HG03135 (cell line): ENCODE measurements at regions not wholly inside any gene's neighbourhood (a gene's known extent, or its start where the extent isn't known, plus 50 kb on each side); places are given as distances from the start of the nearest gene placed in this dataset.

Source experiments
- ATAC-seq: cut with Tn5 transposase; IDR thresholded peaks from one replicate; pipeline ENCODE4 v1.9.1; 2021; ENCODE audit warnings: mild to moderate bottlenecking, moderate library complexity; ENCODE audit not compliant: unreplicated experiment

DNA sequence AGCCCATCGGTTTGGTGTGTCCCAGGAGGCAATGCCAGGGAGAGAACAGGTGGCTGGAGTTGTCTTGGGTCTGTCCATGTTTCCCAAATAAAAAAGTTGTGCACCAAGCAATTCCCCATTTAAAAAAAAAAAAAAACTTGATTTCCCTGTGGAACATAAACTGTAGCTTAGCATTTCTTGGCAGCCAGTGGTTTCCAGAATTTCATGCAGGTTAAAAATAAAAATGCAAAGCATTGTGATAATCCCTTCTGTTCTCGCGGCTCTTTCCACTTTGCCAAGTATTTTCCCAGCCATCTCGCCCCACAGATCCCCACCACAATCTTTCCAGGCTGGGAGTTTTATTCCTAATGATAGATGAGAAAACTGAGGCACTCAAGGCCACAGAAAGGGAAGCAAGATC, 51.4 kb upstream of the MSX1 start:
- no peak for ATAC-seq

DNA sequence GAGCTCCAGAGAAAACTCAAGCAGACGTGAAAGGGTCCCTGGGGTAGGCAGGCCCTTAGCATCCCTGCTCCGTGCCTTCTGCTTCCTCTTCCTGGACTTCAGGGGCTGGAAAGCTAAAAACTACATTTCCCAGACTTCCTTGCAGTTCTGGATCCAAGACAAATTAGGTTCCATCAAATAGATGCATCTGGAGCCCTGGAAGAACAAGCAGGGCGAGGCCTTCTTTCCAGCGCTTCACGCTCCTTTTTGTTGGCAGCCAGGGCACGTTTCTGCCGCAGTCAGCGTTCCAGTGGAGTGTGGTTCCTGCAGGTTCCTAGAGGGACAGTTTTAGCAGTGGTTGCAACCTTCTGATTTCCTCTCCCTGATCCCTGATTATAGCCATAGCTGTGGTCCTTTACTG, 53.6 kb upstream of the MSX1 start:
- ATAC-seq = no peak

DNA sequence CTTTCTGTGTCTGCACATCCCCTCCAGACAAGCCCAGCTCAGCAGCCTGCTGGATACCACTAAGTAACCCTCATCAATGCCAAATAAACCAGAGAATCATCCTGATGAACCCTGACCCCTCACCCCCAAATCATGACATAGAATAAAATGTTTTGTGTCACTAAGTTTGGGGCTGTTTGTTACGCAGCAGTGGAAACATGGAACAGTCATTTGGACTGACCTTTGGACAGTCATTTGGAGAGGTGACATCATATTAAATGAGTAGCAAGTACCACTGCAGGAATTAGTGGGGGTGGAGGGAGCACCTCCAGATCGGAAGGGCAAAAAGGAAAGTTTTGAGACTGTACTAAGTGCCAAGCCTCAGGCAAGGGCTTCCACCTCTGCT, 55.6 kb upstream of the MSX1 start:
- ATAC-seq = no peak

GRCh38 chr4:4803216-4803911, 56.1 kb upstream of the MSX1 start:
- no peak for ATAC-seq

GRCh38 chr4:4800646-4801408, 58.6 kb upstream of the MSX1 start:
- no peak for ATAC-seq

DNA sequence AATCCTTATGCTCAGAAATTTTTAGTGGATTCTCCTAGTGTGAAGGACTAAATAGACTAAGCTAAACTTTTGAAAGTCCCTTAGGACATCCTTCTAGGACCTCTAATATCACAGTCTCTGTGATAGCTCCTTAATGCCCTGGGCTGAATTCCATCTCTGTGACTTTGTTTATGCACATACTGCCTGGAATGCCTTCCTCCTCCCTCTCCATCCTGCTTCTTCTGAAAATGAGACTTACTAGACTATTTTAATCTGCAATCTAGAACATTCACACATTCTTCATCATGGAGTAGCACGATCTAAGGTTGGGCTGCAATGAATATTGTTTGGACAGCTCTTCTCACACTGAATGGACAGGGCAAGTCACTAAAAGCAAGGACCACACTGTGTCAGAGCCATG, 65.0 kb upstream of the MSX1 start:
- no peak for ATAC-seq

DNA sequence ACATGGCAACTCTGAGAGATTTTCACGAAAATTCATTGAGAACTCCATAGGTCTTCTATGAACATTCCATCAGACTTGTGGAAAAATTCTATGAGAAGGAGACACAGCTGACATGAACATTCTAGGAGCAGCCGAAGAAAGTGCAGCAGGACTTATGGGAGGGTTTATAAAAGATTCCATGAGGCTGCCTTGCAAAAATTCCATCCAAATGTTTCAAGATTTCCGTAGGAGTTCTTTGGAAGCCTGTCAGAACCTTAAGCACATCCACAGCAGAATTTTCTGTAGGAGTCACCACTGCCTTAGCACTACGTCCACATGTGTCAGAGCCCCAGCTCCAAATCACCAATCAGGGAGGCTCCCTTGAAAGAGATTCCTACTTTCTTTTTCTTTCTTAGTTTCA, 67.0 kb upstream of the MSX1 start:
- no peak for ATAC-seq

GRCh38 chr4:4791299-4792111, 68.0 kb upstream of the MSX1 start:
- ATAC-seq = no peak

- no peak for ATAC-seq
These were observed 70.0 kb upstream of the MSX1 start for GRCh38 chr4:4789462-4789861.

- no peak for ATAC-seq
These were observed 70.9 kb upstream of the MSX1 start for GRCh38 chr4:4788573-4788972.

DNA sequence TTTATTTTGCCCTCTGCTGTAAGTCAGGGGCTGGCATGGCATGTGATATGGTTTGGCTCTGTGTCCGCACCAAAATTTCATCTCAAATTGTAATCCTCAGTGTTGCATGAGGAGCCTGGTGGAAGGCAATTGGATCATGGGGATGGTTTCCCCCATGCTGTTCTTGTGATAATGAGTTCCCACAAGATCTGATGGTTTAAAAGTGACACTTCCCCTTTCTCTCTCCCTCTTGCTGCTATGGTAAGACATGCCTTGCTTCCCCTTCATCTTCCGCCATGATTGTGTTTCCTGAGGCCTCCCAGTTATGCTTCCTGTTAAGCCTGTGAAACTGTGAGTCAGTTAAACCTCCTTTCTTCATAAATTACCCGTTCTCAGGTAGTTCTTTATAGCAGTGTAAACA, 72.0 kb upstream of the MSX1 start:
- no peak for ATAC-seq

- ATAC-seq = no peak
These were observed 75.1 kb upstream of the MSX1 start for GRCh38 chr4:4784379-4784778.

- no peak for ATAC-seq
These were observed 75.6 kb upstream of the MSX1 start for GRCh38 chr4:4783847-4784246.

- ATAC-seq = no peak
These were observed 76.5 kb upstream of the MSX1 start for GRCh38 chr4:4782969-4783368.

GRCh38 chr4:4781936-4782707, 77.3 kb upstream of the MSX1 start:
- no peak for ATAC-seq

DNA sequence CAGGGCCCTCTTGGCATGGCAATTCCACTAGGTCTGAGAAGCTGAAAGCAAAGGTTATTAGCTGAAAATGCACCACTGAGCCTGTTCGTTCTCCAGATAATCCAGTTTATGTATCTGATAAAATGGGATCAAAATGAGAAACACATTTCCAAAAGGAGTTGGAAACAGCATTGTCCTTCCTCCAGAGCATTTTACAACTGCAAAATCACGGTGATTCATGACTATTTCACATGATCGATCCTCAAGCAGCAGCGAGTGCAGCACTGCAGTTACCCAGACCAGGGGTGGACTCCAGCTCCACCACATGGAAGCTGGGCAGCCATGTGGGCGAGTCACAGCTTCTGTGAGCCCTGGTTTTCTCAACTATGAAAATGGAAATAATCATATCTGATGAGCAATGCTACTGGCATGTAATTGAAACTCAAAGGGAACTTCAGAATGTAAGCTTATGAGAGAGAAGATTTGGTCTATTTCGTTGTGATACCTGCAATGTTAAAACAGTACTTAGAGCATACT, 78.7 kb upstream of the MSX1 start:
- ATAC-seq = no peak

DNA sequence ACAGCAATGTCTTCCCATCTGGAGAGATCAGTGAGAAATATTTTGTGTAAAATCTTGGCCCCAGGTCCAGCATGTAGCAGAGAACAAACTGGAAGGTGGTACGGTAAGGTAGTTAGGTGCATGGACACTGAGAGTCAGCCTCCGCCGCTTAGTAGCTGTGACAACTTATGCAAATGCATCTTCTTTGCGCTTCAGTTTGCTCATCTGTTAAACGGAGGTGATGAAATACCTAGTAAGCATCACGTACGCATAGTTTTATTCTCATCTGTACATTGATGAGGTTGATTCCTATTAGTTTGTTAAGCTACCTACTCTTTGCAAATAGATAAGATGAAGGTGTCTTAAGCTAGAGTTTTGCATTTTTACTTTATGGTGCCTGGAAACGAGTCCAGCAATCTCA, 80.0 kb upstream of the MSX1 start:
- ATAC-seq = no peak

- ATAC-seq = no peak
These were observed 80.4 kb upstream of the MSX1 start for GRCh38 chr4:4779054-4779453.

GRCh38 chr4:4778554-4778953, 80.9 kb upstream of the MSX1 start:
- no peak for ATAC-seq

- ATAC-seq = no peak
These were observed 82.5 kb upstream of the MSX1 start for GRCh38 chr4:4776934-4777333.

GRCh38 chr4:4776335-4776734, 83.1 kb upstream of the MSX1 start:
- ATAC-seq = no peak
